GM23338 (cell line): ENCODE measurements at regions not wholly inside any gene's neighbourhood (a gene's known extent, or its start where the extent isn't known, plus 50 kb on each side); places are given as distances from the start of the nearest gene placed in this dataset.

Experiments
- EZH2phosphoT487 ChIP-seq: fragments of 200-600 bp; sonication (generic); IDR thresholded peaks from one replicate; pipeline ENCODE4 v1.8.1; 2018; ENCODE audit warnings: antibody characterized with exemption; ENCODE audit not compliant: unreplicated experiment
- ZNF114 ChIP-seq: fragments of 250-450 bp; sonication (Bioruptor Pico); IDR thresholded peaks from 2 replicates; pipeline ENCODE4 v1.5.0; 2020; ENCODE audit warnings: mild to moderate bottlenecking, moderate library complexity
- TF ChIP-seq, protein P1 (sequence below), 2 experiments: fragments of 200-600 bp in 1 of 2; sonication (generic) in 1 of 2; conservative IDR thresholded peaks; 2 replicates each; pipeline versions ENCODE4 v1.5.1 to v1.6.1; 2016 to 2017; ENCODE audit warnings: antibody characterized with exemption in 2 of 2, low read depth in 2 of 2, mild to moderate bottlenecking in 2 of 2, moderate library complexity in 1 of 2
- TF ChIP-seq, protein P2 (sequence below): IDR thresholded peaks from 2 replicates; pipeline ENCODE4 v1.6.1; 2016; ENCODE audit warnings: antibody characterized with exemption

GRCh38 chr2:129014432-129014831 lies 695.8 kb upstream of the HS6ST1 start:
- TF ChIP-seq, protein P1, sequence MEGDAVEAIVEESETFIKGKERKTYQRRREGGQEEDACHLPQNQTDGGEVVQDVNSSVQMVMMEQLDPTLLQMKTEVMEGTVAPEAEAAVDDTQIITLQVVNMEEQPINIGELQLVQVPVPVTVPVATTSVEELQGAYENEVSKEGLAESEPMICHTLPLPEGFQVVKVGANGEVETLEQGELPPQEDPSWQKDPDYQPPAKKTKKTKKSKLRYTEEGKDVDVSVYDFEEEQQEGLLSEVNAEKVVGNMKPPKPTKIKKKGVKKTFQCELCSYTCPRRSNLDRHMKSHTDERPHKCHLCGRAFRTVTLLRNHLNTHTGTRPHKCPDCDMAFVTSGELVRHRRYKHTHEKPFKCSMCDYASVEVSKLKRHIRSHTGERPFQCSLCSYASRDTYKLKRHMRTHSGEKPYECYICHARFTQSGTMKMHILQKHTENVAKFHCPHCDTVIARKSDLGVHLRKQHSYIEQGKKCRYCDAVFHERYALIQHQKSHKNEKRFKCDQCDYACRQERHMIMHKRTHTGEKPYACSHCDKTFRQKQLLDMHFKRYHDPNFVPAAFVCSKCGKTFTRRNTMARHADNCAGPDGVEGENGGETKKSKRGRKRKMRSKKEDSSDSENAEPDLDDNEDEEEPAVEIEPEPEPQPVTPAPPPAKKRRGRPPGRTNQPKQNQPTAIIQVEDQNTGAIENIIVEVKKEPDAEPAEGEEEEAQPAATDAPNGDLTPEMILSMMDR (conservative IDR thresholded peaks at IDR 0.05; ENCODE audit: low read depth in 2 of 2): no peak
- TF ChIP-seq ZNF114 (CRISPR knock-in tag) (no peak), EZH2phosphoT487 (no peak)
- TF ChIP-seq, protein P2, sequence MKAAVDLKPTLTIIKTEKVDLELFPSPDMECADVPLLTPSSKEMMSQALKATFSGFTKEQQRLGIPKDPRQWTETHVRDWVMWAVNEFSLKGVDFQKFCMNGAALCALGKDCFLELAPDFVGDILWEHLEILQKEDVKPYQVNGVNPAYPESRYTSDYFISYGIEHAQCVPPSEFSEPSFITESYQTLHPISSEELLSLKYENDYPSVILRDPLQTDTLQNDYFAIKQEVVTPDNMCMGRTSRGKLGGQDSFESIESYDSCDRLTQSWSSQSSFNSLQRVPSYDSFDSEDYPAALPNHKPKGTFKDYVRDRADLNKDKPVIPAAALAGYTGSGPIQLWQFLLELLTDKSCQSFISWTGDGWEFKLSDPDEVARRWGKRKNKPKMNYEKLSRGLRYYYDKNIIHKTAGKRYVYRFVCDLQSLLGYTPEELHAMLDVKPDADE: no peak
